NCI-H82 treated with DMSO at 0.1 percent for 48 hours (cell line): ENCODE measurements at regions not wholly inside any gene's neighbourhood (a gene's known extent, or its start where the extent isn't known, plus 50 kb on each side); places are given as distances from the start of the nearest gene placed in this dataset.

ENCODE experiments used
- DNase-seq: peaks from one replicate; lab custom pipeline; 2025; ENCODE audit not compliant: unreplicated experiment; lab: John Stamatoyannopoulos, UW

GRCh38 chr3:113094337-113095221 lies 103.8 kb downstream of the GTPBP8 start:
- DNase-seq = no peak

- DNase-seq = no peak
These were observed 105.6 kb downstream of the GTPBP8 start for GRCh38 chr3:113096188-113096892.

GRCh38 chr3:113097960-113098447 lies 107.2 kb downstream of the GTPBP8 start:
- no peak for DNase-seq

GRCh38 chr3:113100063-113100462 lies 109.3 kb downstream of the GTPBP8 start:
- no peak for DNase-seq

- DNase-seq = peak; percentile 14
These were observed 107.8 kb upstream of the BOC start for GRCh38 chr3:113103588-113103987.

GRCh38 chr3:113104357-113105092 lies 106.8 kb upstream of the BOC start:
- no peak for DNase-seq

- DNase-seq = no peak
These were observed 106.3 kb upstream of the BOC start for GRCh38 chr3:113105093-113105449.

- DNase-seq = no peak
These were observed 105.2 kb upstream of the BOC start for GRCh38 chr3:113105966-113106660.

- no peak for DNase-seq
These were observed 101.1 kb upstream of the BOC start for GRCh38 chr3:113110267-113110666.

- DNase-seq = no peak
These were observed 100.2 kb upstream of the BOC start for GRCh38 chr3:113111011-113111707.

GRCh38 chr3:113113361-113113760 lies 98.0 kb upstream of the BOC start:
- no peak for DNase-seq

- no peak for DNase-seq
These were observed 93.7 kb upstream of the BOC start for GRCh38 chr3:113117511-113118234.

GRCh38 chr3:113118336-113118735 lies 93.0 kb upstream of the BOC start:
- DNase-seq = no peak

GRCh38 chr3:113124256-113124830 lies 87.0 kb upstream of the BOC start:
- no peak for DNase-seq

- no peak for DNase-seq
These were observed 85.4 kb upstream of the BOC start for GRCh38 chr3:113125951-113126350.

GRCh38 chr3:113128386-113129015 lies 82.9 kb upstream of the BOC start:
- DNase-seq = no peak

GRCh38 chr3:113129168-113129567 lies 82.2 kb upstream of the BOC start:
- no peak for DNase-seq

- no peak for DNase-seq
These were observed 78.8 kb upstream of the BOC start for GRCh38 chr3:113132571-113132996.

GRCh38 chr3:113133140-113133539 lies 78.2 kb upstream of the BOC start:
- no peak for DNase-seq
